Fibroblast of skin of abdomen (primary cell): ENCODE measurements at regions not wholly inside any gene's neighbourhood (a gene's known extent, or its start where the extent isn't known, plus 50 kb on each side); places are given as distances from the start of the nearest gene placed in this dataset.
A peak's percentile ranks its signal among the peaks of the same experiment; 100 is the strongest.

Experiments used
- DNase-seq: peaks from one replicate; pipeline ENCODE4 v3.0.0-alpha.2; 2013

- no peak for DNase-seq
These were observed 322.8 kb upstream of the NT5E start for GRCh38 chr6:85127168-85127498.

- DNase-seq, result peak; percentile 97
These were observed 323.3 kb upstream of the NT5E start for GRCh38 chr6:85126485-85127167.

- peak; percentile 60 for DNase-seq
These were observed 324.4 kb upstream of the NT5E start for GRCh38 chr6:85125526-85125925.

- DNase-seq, result peak; percentile 92
These were observed 325.2 kb upstream of the NT5E start for GRCh38 chr6:85124472-85125354.

GRCh38 chr6:85121158-85121557 lies 328.7 kb upstream of the NT5E start:
- DNase-seq, result no peak

GRCh38 chr6:85118652-85119235 lies 331.1 kb upstream of the NT5E start:
- DNase-seq, result no peak

- DNase-seq, result no peak
These were observed 331.6 kb upstream of the NT5E start for GRCh38 chr6:85118233-85118632.

- DNase-seq, result no peak
These were observed 333.4 kb upstream of the NT5E start for GRCh38 chr6:85116475-85116874.

GRCh38 chr6:85115876-85116275 lies 334.0 kb upstream of the NT5E start:
- DNase-seq, result no peak

- no peak for DNase-seq
These were observed 334.5 kb upstream of the NT5E start for GRCh38 chr6:85115376-85115775.

- peak; percentile 43 for DNase-seq
These were observed 335.3 kb upstream of the NT5E start for GRCh38 chr6:85114581-85114935.

- peak; percentile 70 for DNase-seq
These were observed 335.8 kb upstream of the NT5E start for GRCh38 chr6:85113934-85114580.

GRCh38 chr6:85112540-85112939 lies 337.3 kb upstream of the NT5E start:
- DNase-seq, result no peak

- DNase-seq, result peak; percentile 75
These were observed 338.3 kb upstream of the NT5E start for GRCh38 chr6:85111481-85112011.

- no peak for DNase-seq
These were observed 338.9 kb upstream of the NT5E start for GRCh38 chr6:85110943-85111342.

- no peak for DNase-seq
These were observed 342.2 kb upstream of the NT5E start for GRCh38 chr6:85107701-85108100.

- no peak for DNase-seq
These were observed 332.6 kb upstream of the TBX18 start for GRCh38 chr6:85096976-85097375.

- DNase-seq, result no peak
These were observed 327.8 kb upstream of the TBX18 start for GRCh38 chr6:85092226-85092625.

- DNase-seq, result no peak
These were observed 324.9 kb upstream of the TBX18 start for GRCh38 chr6:85089255-85089654.

- DNase-seq, result no peak
These were observed 321.5 kb upstream of the TBX18 start for GRCh38 chr6:85085875-85086274.

- DNase-seq, result no peak
These were observed 316.7 kb upstream of the TBX18 start for GRCh38 chr6:85081102-85081501.

GRCh38 chr6:85079761-85080160 lies 315.4 kb upstream of the TBX18 start:
- no peak for DNase-seq

GRCh38 chr6:85078058-85078457 lies 313.7 kb upstream of the TBX18 start:
- peak; percentile 97 for DNase-seq
